ENCODE measurements at regions not wholly inside any gene's neighbourhood (a gene's known extent, or its start where the extent isn't known, plus 50 kb on each side); places are given as distances from the start of the nearest gene placed in this dataset.

- Histone ChIP-seq H3K27me3 (ENCODE audit: insufficient read depth, low read length) (no peaks in the 10 kb centered on the region), H4K20me1 (ENCODE audit: insufficient read depth, low read length) (no peaks in the 10 kb centered on the region), H3K27ac (ENCODE audit: low read depth, low read length, poor library complexity, severe bottlenecking) (no peak overlapping the region), H3F3A (ENCODE audit: insufficient read depth, low read length) (no peaks in the 10 kb centered on the region), H3K9me2 (ENCODE audit: low read depth, low read length) (no peaks in the 10 kb centered on the region), H3K4me1 (ENCODE audit: insufficient read depth, low read length, severe bottlenecking) (no peaks in the 10 kb centered on the region), H3K9me3 (ENCODE audit: low read length) (no peaks in the 10 kb centered on the region), H3K36me3 (ENCODE audit: insufficient read depth, low read length) (no peaks in the 10 kb centered on the region), H3K9ac (ENCODE audit: low read length) (no peak overlapping the region), H3K4me3 (ENCODE audit: low read depth, low read length, poor library complexity, severe bottlenecking) (no peak overlapping the region), H3K4me2 (ENCODE audit: low read length) (no peak overlapping the region), H2AFZ (ENCODE audit: low read length) (no peak overlapping the region), H3K79me2 (ENCODE audit: insufficient read depth, low read length) (no peaks in the 10 kb centered on the region)
- no peak for TF ChIP-seq EZH2 (IDR thresholded peaks at IDR 0.05; ENCODE audit: borderline replicate concordance, low read length)
- TF ChIP-seq CTCF (IDR thresholded peaks at IDR 0.05; ENCODE audit: low read length) = no peak
Measured at GRCh38 chr6:23154159-23154558, 584.8 kb downstream of the HDGFL1 start.

- Histone ChIP-seq H3K36me3 (ENCODE audit: insufficient read depth, low read length) (no peaks in the 10 kb centered on the region), H3K9ac (ENCODE audit: low read length) (no peak overlapping the region), H3F3A (ENCODE audit: insufficient read depth, low read length) (no peaks in the 10 kb centered on the region), H3K4me1 (ENCODE audit: insufficient read depth, low read length, severe bottlenecking) (no peaks in the 10 kb centered on the region), H3K9me3 (ENCODE audit: low read length) (no peaks in the 10 kb centered on the region), H3K4me3 (ENCODE audit: low read depth, low read length, poor library complexity, severe bottlenecking) (no peak overlapping the region), H3K79me2 (ENCODE audit: insufficient read depth, low read length) (no peaks in the 10 kb centered on the region), H4K20me1 (ENCODE audit: insufficient read depth, low read length) (no peaks in the 10 kb centered on the region), H2AFZ (ENCODE audit: low read length) (no peak overlapping the region), H3K27ac (ENCODE audit: low read depth, low read length, poor library complexity, severe bottlenecking) (no peak overlapping the region), H3K9me2 (ENCODE audit: low read depth, low read length) (no peaks in the 10 kb centered on the region), H3K27me3 (ENCODE audit: insufficient read depth, low read length) (no peaks in the 10 kb centered on the region), H3K4me2 (ENCODE audit: low read length) (no peak overlapping the region)
- no peak for TF ChIP-seq CTCF (IDR thresholded peaks at IDR 0.05; ENCODE audit: low read length)
- no peak for TF ChIP-seq EZH2 (IDR thresholded peaks at IDR 0.05; ENCODE audit: borderline replicate concordance, low read length)
Measured at GRCh38 chr6:23170049-23170448, 600.7 kb downstream of the HDGFL1 start.

- H3K4me3 ChIP-seq (ENCODE audit: low read depth, low read length, poor library complexity, severe bottlenecking) = no peak overlapping the region
- H3K9me2 ChIP-seq (ENCODE audit: low read depth, low read length) = no peaks in the 10 kb centered on the region
- TF ChIP-seq CTCF (IDR thresholded peaks at IDR 0.05; ENCODE audit: low read length) (no peak), EZH2 (IDR thresholded peaks at IDR 0.05; ENCODE audit: borderline replicate concordance, low read length) (no peak)
- H3K9ac ChIP-seq (ENCODE audit: low read length) = no peak overlapping the region
- H3K79me2 ChIP-seq (ENCODE audit: insufficient read depth, low read length) = no peaks in the 10 kb centered on the region
- H2AFZ ChIP-seq (ENCODE audit: low read length) = no peak overlapping the region
- no peaks in the 10 kb centered on the region for H3K4me1 ChIP-seq (ENCODE audit: insufficient read depth, low read length, severe bottlenecking)
- no peak overlapping the region for H3K4me2 ChIP-seq (ENCODE audit: low read length)
- no peaks in the 10 kb centered on the region for H3K27me3 ChIP-seq (ENCODE audit: insufficient read depth, low read length)
- H3K36me3 ChIP-seq (ENCODE audit: insufficient read depth, low read length) = no peaks in the 10 kb centered on the region
- H3F3A ChIP-seq (ENCODE audit: insufficient read depth, low read length) = no peaks in the 10 kb centered on the region
- H4K20me1 ChIP-seq (ENCODE audit: insufficient read depth, low read length) = no peaks in the 10 kb centered on the region
- no peaks in the 10 kb centered on the region for H3K9me3 ChIP-seq (ENCODE audit: low read length)
- H3K27ac ChIP-seq (ENCODE audit: low read depth, low read length, poor library complexity, severe bottlenecking) = no peak overlapping the region
Measured at GRCh38 chr6:23173234-23173633, 603.9 kb downstream of the HDGFL1 start.

Data from OCI-LY1 (cell line).